GM20000 (cell line): ENCODE measurements at regions not wholly inside any gene's neighbourhood (a gene's known extent, or its start where the extent isn't known, plus 50 kb on each side); places are given as distances from the start of the nearest gene placed in this dataset.

Experiments used
- DNase-seq: peaks from one replicate; pipeline ENCODE4 v3.0.0; 2012; ENCODE audit warnings: low spot score
- CTCF ChIP-seq: IDR thresholded peaks from 2 replicates; pipeline ENCODE4 v1.5.1; 2012; ENCODE audit warnings: mild to moderate bottlenecking, control low read depth; ENCODE audit errors: extremely low read depth, missing control alignments

- no peak for DNase-seq
- TF ChIP-seq CTCF = no peak
Measured at GRCh38 chr12:59191372-59191771, 271.1 kb upstream of the LRIG3 start.

DNA sequence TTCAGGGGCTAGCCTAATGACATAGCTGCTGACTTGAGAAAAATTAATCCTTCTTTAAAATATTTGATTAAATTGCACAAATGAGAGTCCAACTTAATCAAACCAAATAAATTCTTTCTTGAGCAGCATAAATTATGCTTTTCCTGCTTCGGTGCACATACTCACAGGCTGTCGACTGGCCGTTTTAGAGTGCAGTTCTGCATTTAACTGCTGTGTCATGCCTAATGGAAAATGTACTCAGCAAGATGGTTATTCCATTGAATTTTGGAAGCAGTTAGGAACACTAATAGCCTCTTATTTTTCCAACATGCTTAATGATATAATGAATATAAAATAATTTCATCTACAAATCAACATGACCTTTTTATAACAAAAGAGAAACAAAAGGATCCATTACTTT, 266.1 kb upstream of the LRIG3 start:
- DNase-seq = no peak

DNA sequence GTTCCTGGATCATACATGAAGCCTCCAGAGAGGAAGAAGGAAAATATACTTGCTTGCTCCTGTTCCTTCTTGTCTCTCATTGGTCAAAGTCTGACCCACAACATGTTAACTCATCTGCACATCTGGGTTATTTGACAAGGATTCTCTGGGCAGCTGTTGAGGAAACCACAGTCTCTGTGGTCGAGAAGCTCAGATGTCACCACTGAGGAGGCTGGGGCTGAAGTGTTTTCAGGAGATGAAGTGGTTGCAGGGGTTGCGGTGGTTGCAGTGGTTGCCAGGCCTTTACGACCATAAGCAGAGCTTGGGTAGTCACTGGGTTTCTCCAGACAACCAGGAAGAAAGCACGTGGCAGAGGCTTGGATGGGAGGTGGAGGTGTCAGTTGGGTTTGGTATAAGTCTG, 265.0 kb upstream of the LRIG3 start:
- no peak for DNase-seq
- TF ChIP-seq CTCF = no peak

More for the DNA sequence above, 266.1 kb upstream of the LRIG3 start:
- TF ChIP-seq CTCF = no peak

- no peak for TF ChIP-seq CTCF
- DNase-seq = no peak
Measured at GRCh38 chr12:59182658-59183455, 262.6 kb upstream of the LRIG3 start.

DNA sequence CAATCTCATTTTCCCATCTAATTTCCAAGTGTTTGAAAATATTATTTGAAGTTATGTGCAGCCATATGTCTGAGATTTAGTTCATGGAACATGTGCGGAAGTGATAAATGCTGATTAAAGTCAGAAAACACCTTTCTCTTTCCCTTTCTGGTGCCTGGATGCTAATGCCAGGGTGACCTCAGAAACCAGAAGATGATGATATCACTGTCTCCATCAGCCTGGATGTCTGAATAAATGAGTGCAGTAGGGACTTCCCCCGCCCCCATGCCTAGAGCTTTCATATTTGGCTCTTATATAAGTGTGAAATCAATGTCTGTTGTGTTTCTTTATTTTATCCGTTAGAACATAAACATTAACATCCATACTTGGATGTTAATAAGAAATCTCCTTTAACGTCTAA, 261.9 kb upstream of the LRIG3 start:
- peak; percentile 4 for DNase-seq
- TF ChIP-seq CTCF = no peak

DNA sequence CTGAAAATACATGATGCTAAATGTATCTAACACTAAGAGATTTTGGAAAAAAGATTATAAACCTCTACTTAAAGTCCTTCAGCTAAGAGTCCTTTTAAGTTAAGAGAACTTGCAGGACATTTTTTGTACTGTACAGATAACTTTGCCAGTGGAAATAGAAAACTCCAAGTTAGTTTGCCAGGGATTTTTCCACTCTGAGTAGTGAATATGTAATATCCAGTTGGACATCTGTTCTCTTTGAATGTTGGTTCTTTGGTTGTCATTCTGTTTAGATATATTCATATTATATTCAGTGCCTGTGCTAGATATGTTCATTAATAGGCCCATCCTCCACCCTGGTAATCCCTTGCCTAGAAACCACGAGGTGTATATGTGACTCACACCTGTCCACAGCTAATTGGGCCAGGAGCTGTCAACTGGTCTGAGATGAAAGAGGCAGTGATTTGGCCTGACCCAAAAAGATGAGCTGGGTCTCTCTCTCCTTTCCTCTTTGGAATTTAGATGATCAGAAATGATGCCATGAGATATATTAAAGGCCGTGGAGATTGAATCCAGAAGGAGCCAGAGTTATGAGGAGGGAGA, 261.0 kb upstream of the LRIG3 start:
- DNase-seq = no peak
- no peak for TF ChIP-seq CTCF

DNA sequence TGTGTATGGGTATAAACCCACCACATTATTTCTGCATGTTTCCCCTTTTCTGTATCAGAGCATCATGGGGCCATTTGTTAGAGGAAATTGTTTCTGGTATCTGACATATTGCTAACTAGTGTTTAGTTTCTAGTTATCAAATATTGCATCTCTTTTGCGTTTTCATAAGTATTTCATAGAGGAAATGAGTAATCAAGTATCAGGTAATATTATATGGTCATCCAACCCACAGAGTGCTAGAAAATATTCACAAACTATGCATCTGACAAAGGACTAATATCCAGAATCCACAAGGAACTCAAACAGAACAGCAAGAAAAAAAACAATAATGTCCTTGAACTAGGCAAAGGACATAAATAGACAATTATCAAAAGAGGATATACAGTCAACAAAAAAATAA, 258.9 kb upstream of the LRIG3 start:
- TF ChIP-seq CTCF = no peak
- no peak for DNase-seq
